Lung (tissue), 11 donors: ENCODE measurements at regions not wholly inside any gene's neighbourhood (a gene's known extent, or its start where the extent isn't known, plus 50 kb on each side); places are given as distances from the start of the nearest gene placed in this dataset.

Experiments used
- ATAC-seq: fragments of 200-7000 bp; cut with Tn5 transposase; one replicate; pipeline ENCODE4 v1.9.1; 2020; ENCODE audit warnings: moderate number of reproducible peaks; ENCODE audit not compliant: insufficient read depth, low FRiP score
- DNase-seq, 3 donors: peaks; one replicate each; pipeline ENCODE4 v3.0.0-alpha.2; 2013 to 2017
- H3K27ac ChIP-seq, 2 donors: one replicate each; pipeline ENCODE4 v1.5.1; 2013; ENCODE audit warnings: mild to moderate bottlenecking in 2 of 2, moderate library complexity in 2 of 2, control low read depth in 1 of 2, inconsistent platforms in 1 of 2, low read depth in 1 of 2, low read length in 1 of 2
- H3K27me3 ChIP-seq, 3 donors: one replicate each; pipeline ENCODE4 v1.5.1; 2013; ENCODE audit warnings: low read length in 2 of 3; ENCODE audit not compliant: control insufficient read depth in 3 of 3, insufficient read depth in 3 of 3
- H3K36me3 ChIP-seq, 4 donors: one replicate each; pipeline ENCODE4 v1.5.1; 2013; ENCODE audit warnings: low read length in 4 of 4, mild to moderate bottlenecking in 1 of 4, moderate library complexity in 1 of 4; ENCODE audit not compliant: control insufficient read depth in 4 of 4, insufficient read depth in 4 of 4
- H3K4me1 ChIP-seq, 5 donors: one replicate each; pipeline ENCODE4 v1.5.1; 2013; ENCODE audit warnings: low read length in 5 of 5, mild to moderate bottlenecking in 2 of 5, moderate library complexity in 1 of 5; ENCODE audit not compliant: control insufficient read depth in 5 of 5, insufficient read depth in 5 of 5
- H3K4me3 ChIP-seq: one replicate; pipeline ENCODE4 v1.5.1; 2013; ENCODE audit warnings: mild to moderate bottlenecking, control low read depth, moderate library complexity
- H3K9ac ChIP-seq, 2 donors: one replicate each; pipeline ENCODE4 v1.5.1; 2013; ENCODE audit warnings: low read length in 2 of 2, control low read depth in 1 of 2; ENCODE audit not compliant: insufficient read depth in 1 of 2
- H3K9me3 ChIP-seq, 4 donors: one replicate each; pipeline ENCODE4 v1.5.1; 2013; ENCODE audit warnings: low read length in 3 of 4, mild to moderate bottlenecking in 1 of 4, moderate library complexity in 1 of 4; ENCODE audit not compliant: control insufficient read depth in 4 of 4, insufficient read depth in 3 of 4
- CTCF ChIP-seq: IDR thresholded peaks from 2 replicates; pipeline ENCODE4 v1.5.1; 2012; ENCODE audit warnings: mild to moderate bottlenecking; ENCODE audit errors: control extremely low read depth, extremely low read depth
- WGBS, 2 donors: extraction: QIAGEN DNeasy Blood & Tissue Kit; methylation state at CpG; one replicate each; pipeline ENCODE4 v1.1.7; 2013; 5-methylcytosine and 5-hydroxymethylcytosine counted together
- donor health status: control.
- donor health status: control.
- donor health status: Bipolar disorder and iron deficiency.
- donor health status: healthy.
- donor health status: DM: yes; HTN: yes; CAD: no.

GRCh38 chr10:3595736-3596135 is 189.3 kb downstream of the KLF6 start:
- no peaks in the 10 kb centered on the region for H3K36me3 ChIP-seq
- peaks cover 0 to 2% (median 0%) of the 10 kb centered on the region in 4 donors for H3K9me3 ChIP-seq
- DNase-seq: no peak
- TF ChIP-seq CTCF: no peak
- no peaks in the 10 kb centered on the region for H3K27me3 ChIP-seq
- whole genome bisulfite sequencing, 2 donors: 82 to 84% methylated on average over 9 of the region's 9 CpGs
- ATAC-seq: no peak
- H3K27ac ChIP-seq: no peak overlapping the region
- no peaks in the 10 kb centered on the region for H3K4me1 ChIP-seq
- H3K4me3 ChIP-seq: no peak overlapping the region
- H3K9ac ChIP-seq: no peak overlapping the region

- H3K9ac ChIP-seq: no peak overlapping the region
- no peak overlapping the region for H3K4me3 ChIP-seq
- WGBS, 2 donors: 94 to 95% methylated on average over 6 of the region's 6 CpGs
- H3K27ac ChIP-seq: no peak overlapping the region
- no peaks in the 10 kb centered on the region for H3K36me3 ChIP-seq
- TF ChIP-seq CTCF: no peak
- no peaks in the 10 kb centered on the region for H3K27me3 ChIP-seq
- no peak for DNase-seq
- no peak for ATAC-seq
- no peaks in the 10 kb centered on the region for H3K4me1 ChIP-seq
- H3K9me3 ChIP-seq: peaks cover 0 to 2% (median 0%) of the 10 kb centered on the region in 4 donors
Measured at GRCh38 chr10:3593611-3594010, 191.4 kb downstream of the KLF6 start.

GRCh38 chr10:3592424-3592823 is 192.6 kb downstream of the KLF6 start:
- no peaks in the 10 kb centered on the region for H3K36me3 ChIP-seq
- ATAC-seq (no peak), DNase-seq (no peak)
- H3K27ac ChIP-seq: no peak overlapping the region
- TF ChIP-seq CTCF: no peak
- H3K9me3 ChIP-seq: peaks cover 0 to 2% (median 0%) of the 10 kb centered on the region in 4 donors
- H3K4me1 ChIP-seq: peaks cover 0 to 4% (median 0%) of the 10 kb centered on the region in 5 donors
- 57 to 77% methylated on average over 7 of the region's 7 CpGs for WGBS, 2 donors
- H3K4me3 ChIP-seq: no peak overlapping the region
- no peaks in the 10 kb centered on the region for H3K27me3 ChIP-seq
- no peak overlapping the region for H3K9ac ChIP-seq

GRCh38 chr10:3588816-3589215 is 196.2 kb downstream of the KLF6 start:
- no peak overlapping the region for H3K9ac ChIP-seq
- no peaks in the 10 kb centered on the region for H3K27me3 ChIP-seq
- H3K36me3 ChIP-seq: no peaks in the 10 kb centered on the region
- peaks cover 0 to 2% (median 0%) of the 10 kb centered on the region in 4 donors for H3K9me3 ChIP-seq
- H3K4me3 ChIP-seq: no peak overlapping the region
- ATAC-seq (no peak), DNase-seq (no peak)
- H3K27ac ChIP-seq: no peak overlapping the region
- 84 to 95% methylated on average over 7 of the region's 7 CpGs for WGBS, 2 donors
- peaks cover 0 to 4% (median 0%) of the 10 kb centered on the region in 5 donors for H3K4me1 ChIP-seq
- TF ChIP-seq CTCF: no peak
